ENCODE measurements at regions not wholly inside any gene's neighbourhood (a gene's known extent, or its start where the extent isn't known, plus 50 kb on each side); places are given as distances from the start of the nearest gene placed in this dataset.

GRCh38 chr4:83734576-83734975 lies 198.7 kb downstream of the GPAT3 start:
- Histone ChIP-seq H2BK120ac (ENCODE audit: low read depth, low read length, poor library complexity, severe bottlenecking) (no peak overlapping the region), H2AFZ (ENCODE audit: low read length) (no peak overlapping the region)
- peaks cover 0 to 8% (median 0%) of the 10 kb centered on the region in 3 experiments; a peak in 1 of 7 replicates for H3K36me3 Mint-ChIP-seq (ENCODE audit: insufficient read depth in 1 of 3, low read depth in 3 of 3)

More at GRCh38 chr4:83734576-83734975, 198.7 kb downstream of the GPAT3 start:
- Histone ChIP-seq H4K91ac (ENCODE audit: insufficient read length, low read depth, low read length) (no peak overlapping the region), H3T11ph (ENCODE audit: low read length) (no peak overlapping the region), H3K23me2 (ENCODE audit: insufficient read length, low read depth, low read length, poor library complexity, severe bottlenecking) (no peaks in the 10 kb centered on the region), H3K79me2 (ENCODE audit: insufficient read depth, low read length) (no peaks in the 10 kb centered on the region), H3K27me3 (ENCODE audit: insufficient read depth, low read length) (no peaks in the 10 kb centered on the region), H2BK5ac (ENCODE audit: insufficient read length, low read length) (no peak overlapping the region), H2AK5ac (ENCODE audit: insufficient read length, low read length) (no peak overlapping the region), H3K9me3 (ENCODE audit: control insufficient read depth, low read depth, low read length) (no peaks in the 10 kb centered on the region), H3K56ac (ENCODE audit: insufficient read length, low read depth, low read length) (no peak overlapping the region), H3K4me1 (ENCODE audit: insufficient read depth, low read length) (no peaks in the 10 kb centered on the region), H2BK15ac (ENCODE audit: low read depth, low read length) (no peak overlapping the region), H3K18ac (ENCODE audit: insufficient read length, low read depth, low read length) (no peak overlapping the region), H4K20me1 (ENCODE audit: control insufficient read depth, insufficient read depth, insufficient read length) (no peaks in the 10 kb centered on the region), H3K4me2 (ENCODE audit: insufficient read depth, insufficient read length, low read length) (no peak overlapping the region), H3K9ac (ENCODE audit: extremely low read depth, insufficient read length, low read length) (no peak overlapping the region), H2BK12ac (ENCODE audit: insufficient read length, low read depth, low read length) (no peak overlapping the region), H3K79me1 (ENCODE audit: insufficient read depth, low read depth, low read length, poor library complexity, severe bottlenecking) (no peaks in the 10 kb centered on the region), H4K8ac (replicated peaks; ENCODE audit: insufficient read length, low read depth, low read length) (no peak overlapping the region), H3K23ac (ENCODE audit: insufficient read length, low read depth, low read length) (no peak overlapping the region), H2BK20ac (ENCODE audit: low read depth, low read length, poor library complexity, severe bottlenecking) (no peak overlapping the region), H3K14ac (ENCODE audit: insufficient read depth, low read length) (no peak overlapping the region), H3K4ac (ENCODE audit: low read depth, low read length) (no peak overlapping the region), H4K5ac (ENCODE audit: insufficient read length, low read depth, low read length) (no peak overlapping the region), H3K27ac (ENCODE audit: insufficient read length, low read depth, low read length) (no peak overlapping the region)
- Mint-ChIP-seq H3K9me3 (peaks cover 10 to 14% of the 10 kb centered on the region in 2 experiments; a peak in 2 of 5 replicates), H3K27ac (no peak overlapping the region), H3K4me1 (no peaks in the 10 kb centered on the region), H3K27me3 (ENCODE audit: low read depth) (no peaks in the 10 kb centered on the region; the same call in 1 of the 2 replicates), H3K4me3 (no peak overlapping the region)
- no peak for TF ChIP-seq CTCF (conservative IDR thresholded peaks at IDR 0.05)
- no peak for DNase-seq
- no CpG with 5 or more reads among the region's 3 CpGs for WGBS (ENCODE audit: extremely low coverage, insufficient read length, low lambda C conversion rate)
